ENCODE measurements at regions not wholly inside any gene's neighbourhood (a gene's known extent, or its start where the extent isn't known, plus 50 kb on each side); places are given as distances from the start of the nearest gene placed in this dataset.

GRCh38 chr20:24818056-24818455, 131.0 kb upstream of the CST7 start:
- ATAC-seq (no peak), FAIRE-seq (no peak), DNase-seq (ENCODE audit: extremely low read depth in 1 of 4, low spot score in 3 of 4) (no peak)
- in situ Hi-C loops (cut with MboI), result no loop called here
- 3% methylated on average over 5 of the region's 5 CpGs for WGBS (ENCODE audit: insufficient coverage, low coverage, missing lambda C conversion rate)
- Histone ChIP-seq H3K4me1 (replicated peaks in 1 of 2; ENCODE audit: control insufficient read depth in 2 of 2, insufficient read depth in 2 of 2, low read length in 2 of 2) (no peaks in the 10 kb centered on the region; a peak in 1 of 5 replicates), H3K36me3 (ENCODE audit: control insufficient read depth, insufficient read depth, low read length) (no peaks in the 10 kb centered on the region), H3K9ac (ENCODE audit: insufficient read depth in 1 of 2, low read depth in 2 of 2, low read length in 2 of 2) (no peak overlapping the region), H3K9me3 (replicated peaks; ENCODE audit: control insufficient read depth, insufficient read depth, low read depth, low read length) (no peaks in the 10 kb centered on the region), H2AFZ (ENCODE audit: low read depth, low read length) (no peak overlapping the region), H3K27me3 (ENCODE audit: control insufficient read depth in 2 of 2, insufficient read depth in 2 of 2, low read length in 2 of 2) (peaks cover 0 to 5% of the 10 kb centered on the region in 2 experiments; a peak in 2 of 5 replicates), H3K27ac (ENCODE audit: extremely low read depth, low read depth, low read length) (no peak overlapping the region), H3K79me2 (ENCODE audit: control insufficient read depth, insufficient read depth, low read length) (no peaks in the 10 kb centered on the region), H4K20me1 (replicated peaks; ENCODE audit: control insufficient read depth, insufficient read depth, low read length) (no peaks in the 10 kb centered on the region), H3K9me1 (ENCODE audit: control insufficient read depth, insufficient read depth, low read length) (no peaks in the 10 kb centered on the region), H3K4me3 (no peak overlapping the region), H3K4me2 (ENCODE audit: insufficient read depth, low read length) (no peak overlapping the region)
- ChIA-PET POLR2A (no interaction called here), CTCF (ENCODE audit: low intra/inter-chr PET ratio) (no interaction called here)
- BruUV-seq (replicated peaks), result no TSS peak
- no peak for TF ChIP-seq BHLHE40 (IDR thresholded peaks at IDR 0.05; ENCODE audit: low read length)
- TF ChIP-seq EGR1 (conservative IDR thresholded peaks at IDR 0.05), result no peak
- TF ChIP-seq CREB5 (CRISPR knock-in tag; IDR thresholded peaks at IDR 0.05), result no peak
- no peak for TF ChIP-seq ZNF324 (CRISPR knock-in tag; IDR thresholded peaks at IDR 0.05)
- intact Hi-C loops (cut with micrococcal nuclease), result no loop called here

- no peaks in the 10 kb centered on the region; a peak in 1 of 5 replicates for H3K4me1 ChIP-seq (replicated peaks in 1 of 2; ENCODE audit: control insufficient read depth in 2 of 2, insufficient read depth in 2 of 2, low read length in 2 of 2)
- no peak overlapping the region for H3K27ac ChIP-seq (ENCODE audit: extremely low read depth, low read depth, low read length)
- no peak overlapping the region for H3K4me3 ChIP-seq
- intact Hi-C loops (cut with micrococcal nuclease), result no loop called here
- H2AFZ ChIP-seq (ENCODE audit: low read depth, low read length), result no peak overlapping the region
- FAIRE-seq (no peak), ATAC-seq (no peak), DNase-seq (ENCODE audit: extremely low read depth in 1 of 4, low spot score in 3 of 4) (no peak)
- H3K9me3 ChIP-seq (replicated peaks; ENCODE audit: control insufficient read depth, insufficient read depth, low read depth, low read length), result no peaks in the 10 kb centered on the region
- CTCF ChIA-PET (ENCODE audit: low intra/inter-chr PET ratio), result no interaction called here
- no peaks in the 10 kb centered on the region for H4K20me1 ChIP-seq (replicated peaks; ENCODE audit: control insufficient read depth, insufficient read depth, low read length)
- no peak overlapping the region for H3K4me2 ChIP-seq (ENCODE audit: insufficient read depth, low read length)
- no peaks in the 10 kb centered on the region for H3K79me2 ChIP-seq (ENCODE audit: control insufficient read depth, insufficient read depth, low read length)
- POLR2A ChIA-PET, result interaction anchor here (0.9 kb wide), 1 partner anchor 14 kb away, joined by 3 read pairs; no protein-coding TSS in a partner anchor
- no TSS peak for BruUV-seq (replicated peaks)
- H3K27me3 ChIP-seq (ENCODE audit: control insufficient read depth in 2 of 2, insufficient read depth in 2 of 2, low read length in 2 of 2), result peaks cover 0 to 10% of the 10 kb centered on the region in 2 experiments; a peak in 2 of 5 replicates
- H3K9ac ChIP-seq (ENCODE audit: insufficient read depth in 1 of 2, low read depth in 2 of 2, low read length in 2 of 2), result no peak overlapping the region
- in situ Hi-C loops (cut with MboI), result no loop called here
- no peaks in the 10 kb centered on the region for H3K36me3 ChIP-seq (ENCODE audit: control insufficient read depth, insufficient read depth, low read length)
- no peaks in the 10 kb centered on the region for H3K9me1 ChIP-seq (ENCODE audit: control insufficient read depth, insufficient read depth, low read length)
- WGBS (ENCODE audit: insufficient coverage, low coverage, missing lambda C conversion rate), result 1% methylated on average over 14 of the region's 14 CpGs
- TF ChIP-seq ZBTB43 (CRISPR knock-in tag; IDR thresholded peaks at IDR 0.05) (no peak), GATA2 (CRISPR knock-in tag; IDR thresholded peaks at IDR 0.05) (no peak), SNAPC5 (CRISPR knock-in tag; IDR thresholded peaks at IDR 0.05) (no peak), SIX5 (IDR thresholded peaks at IDR 0.05; ENCODE audit: borderline replicate concordance in 1 of 2, insufficient read depth in 1 of 2, low read depth in 1 of 2, low read length in 2 of 2) (no peak), JUN (IDR thresholded peaks at IDR 0.05; ENCODE audit: borderline replicate concordance, low read depth, low read length) (no peak), JUN (CRISPR knock-in tag; IDR thresholded peaks at IDR 0.05; ENCODE audit: borderline replicate concordance) (no peak)
Measured at GRCh38 chr20:24819331-24819965, 129.6 kb upstream of the CST7 start.
